ENCODE measurements at regions not wholly inside any gene's neighbourhood (a gene's known extent, or its start where the extent isn't known, plus 50 kb on each side); places are given as distances from the start of the nearest gene placed in this dataset.

- Mint-ChIP-seq H3K4me3 (no peak overlapping the region), H3K27ac (peak overlapping the region in 1 of 3 experiments; percentile 11; a peak in 1 of 7 replicates), H3K27me3 (ENCODE audit: low read depth) (no peaks in the 10 kb centered on the region; the same call in 1 of the 2 replicates), H3K4me1 (peaks cover 20% of the 10 kb centered on the region in 2 experiments), H3K36me3 (ENCODE audit: insufficient read depth in 1 of 3, low read depth in 3 of 3) (peaks cover 2 to 5% (median 2%) of the 10 kb centered on the region in 3 experiments), H3K9me3 (peaks cover 9 to 11% of the 10 kb centered on the region in 2 experiments)
- no CpG with 5 or more reads among the region's 6 CpGs for WGBS (ENCODE audit: extremely low coverage, insufficient read length, low lambda C conversion rate)
- Histone ChIP-seq H3K14ac (ENCODE audit: insufficient read depth, low read length) (no peak overlapping the region), H3K9me3 (ENCODE audit: control insufficient read depth, low read depth, low read length) (no peaks in the 10 kb centered on the region), H2AFZ (ENCODE audit: low read length) (no peak overlapping the region), H3K23ac (ENCODE audit: insufficient read length, low read depth, low read length) (no peak overlapping the region), H3K27ac (ENCODE audit: insufficient read length, low read depth, low read length) (no peak overlapping the region), H2BK12ac (ENCODE audit: insufficient read length, low read depth, low read length) (no peak overlapping the region), H3K4ac (ENCODE audit: low read depth, low read length) (no peak overlapping the region), H3K23me2 (ENCODE audit: insufficient read length, low read depth, low read length, poor library complexity, severe bottlenecking) (no peaks in the 10 kb centered on the region), H2BK120ac (ENCODE audit: low read depth, low read length, poor library complexity, severe bottlenecking) (no peak overlapping the region), H3K79me1 (ENCODE audit: insufficient read depth, low read depth, low read length, poor library complexity, severe bottlenecking) (no peaks in the 10 kb centered on the region), H3T11ph (ENCODE audit: low read length) (no peak overlapping the region), H3K4me2 (ENCODE audit: insufficient read depth, insufficient read length, low read length) (no peak overlapping the region), H3K79me2 (ENCODE audit: insufficient read depth, low read length) (no peaks in the 10 kb centered on the region), H4K91ac (ENCODE audit: insufficient read length, low read depth, low read length) (no peak overlapping the region), H3K18ac (ENCODE audit: insufficient read length, low read depth, low read length) (no peak overlapping the region), H2BK5ac (ENCODE audit: insufficient read length, low read length) (no peak overlapping the region), H2BK20ac (ENCODE audit: low read depth, low read length, poor library complexity, severe bottlenecking) (no peak overlapping the region), H2AK5ac (ENCODE audit: insufficient read length, low read length) (no peak overlapping the region), H3K56ac (ENCODE audit: insufficient read length, low read depth, low read length) (no peak overlapping the region), H4K5ac (ENCODE audit: insufficient read length, low read depth, low read length) (no peak overlapping the region), H3K27me3 (ENCODE audit: insufficient read depth, low read length) (no peaks in the 10 kb centered on the region), H4K20me1 (ENCODE audit: control insufficient read depth, insufficient read depth, insufficient read length) (no peaks in the 10 kb centered on the region), H2BK15ac (ENCODE audit: low read depth, low read length) (no peak overlapping the region), H4K8ac (replicated peaks; ENCODE audit: insufficient read length, low read depth, low read length) (no peak overlapping the region), H3K4me1 (ENCODE audit: insufficient read depth, low read length) (peaks cover 5% of the 10 kb centered on the region; the same call in 1 of the 2 replicates), H3K9ac (ENCODE audit: extremely low read depth, insufficient read length, low read length) (no peak overlapping the region)
- TF ChIP-seq CTCF (conservative IDR thresholded peaks at IDR 0.05): no peak
- no peak for DNase-seq
Measured at GRCh38 chr6:145153495-145153894, 581.8 kb downstream of the EPM2A start.

All from H9 (cell line).